GM19351 (cell line): ENCODE measurements at regions not wholly inside any gene's neighbourhood (a gene's known extent, or its start where the extent isn't known, plus 50 kb on each side); places are given as distances from the start of the nearest gene placed in this dataset.
"Not testable (repeated sequence)": the region's sequence is repeated elsewhere in the genome, so short reads cannot be mapped to it uniquely, and the experiment has no call there.

ENCODE experiments used
- ATAC-seq: cut with Tn5 transposase; IDR thresholded peaks from one replicate; pipeline ENCODE4 v1.9.1; 2021; ENCODE audit warnings: mild to moderate bottlenecking, moderate library complexity; ENCODE audit not compliant: unreplicated experiment

DNA sequence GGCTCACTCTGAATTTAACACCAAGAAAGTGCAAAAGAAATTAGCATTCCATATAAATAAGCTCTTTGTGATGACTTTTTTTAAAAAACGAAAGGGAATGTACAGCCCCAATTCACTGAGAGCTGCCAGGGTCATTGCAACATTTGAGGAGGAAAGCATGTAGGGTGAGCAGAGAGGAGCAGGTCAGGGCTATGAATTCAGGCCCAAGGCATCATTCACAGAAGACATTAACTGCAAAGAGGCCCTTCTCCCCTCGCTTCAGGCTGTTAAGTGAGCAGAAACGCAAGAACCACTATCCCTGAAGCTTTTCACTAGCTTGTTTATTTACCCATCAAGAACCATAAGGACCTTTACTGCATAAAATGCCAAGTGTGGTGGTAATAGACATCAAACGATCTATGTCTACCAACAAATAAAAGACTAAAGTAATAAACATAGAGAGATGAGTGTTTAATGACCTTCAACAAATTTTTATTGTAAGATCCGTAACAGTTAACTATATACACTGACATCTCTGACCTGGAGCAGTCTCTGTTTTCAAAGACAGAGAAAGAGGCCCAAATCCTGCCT is 333.1 kb upstream of the HNRNPA3 start:
- ATAC-seq, result no peak

DNA sequence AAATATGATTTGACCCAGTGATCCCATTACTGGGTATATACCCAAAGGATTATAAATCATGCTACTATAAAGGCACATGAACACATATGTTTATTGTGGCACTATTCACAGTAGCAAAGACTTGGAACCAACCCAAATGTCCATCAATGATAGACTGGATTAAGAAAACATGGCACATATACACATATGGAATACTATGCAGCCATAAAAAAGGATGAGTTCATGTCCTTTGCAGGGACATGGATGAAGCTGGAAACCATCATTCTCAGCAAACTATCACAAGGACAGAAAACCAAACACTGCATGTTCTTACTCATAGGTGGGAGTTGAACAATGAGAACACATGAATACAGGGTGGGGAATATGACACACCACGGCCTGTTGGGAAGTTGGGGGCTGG is 330.5 kb upstream of the HNRNPA3 start:
- ATAC-seq, result not testable (repeated sequence)

DNA sequence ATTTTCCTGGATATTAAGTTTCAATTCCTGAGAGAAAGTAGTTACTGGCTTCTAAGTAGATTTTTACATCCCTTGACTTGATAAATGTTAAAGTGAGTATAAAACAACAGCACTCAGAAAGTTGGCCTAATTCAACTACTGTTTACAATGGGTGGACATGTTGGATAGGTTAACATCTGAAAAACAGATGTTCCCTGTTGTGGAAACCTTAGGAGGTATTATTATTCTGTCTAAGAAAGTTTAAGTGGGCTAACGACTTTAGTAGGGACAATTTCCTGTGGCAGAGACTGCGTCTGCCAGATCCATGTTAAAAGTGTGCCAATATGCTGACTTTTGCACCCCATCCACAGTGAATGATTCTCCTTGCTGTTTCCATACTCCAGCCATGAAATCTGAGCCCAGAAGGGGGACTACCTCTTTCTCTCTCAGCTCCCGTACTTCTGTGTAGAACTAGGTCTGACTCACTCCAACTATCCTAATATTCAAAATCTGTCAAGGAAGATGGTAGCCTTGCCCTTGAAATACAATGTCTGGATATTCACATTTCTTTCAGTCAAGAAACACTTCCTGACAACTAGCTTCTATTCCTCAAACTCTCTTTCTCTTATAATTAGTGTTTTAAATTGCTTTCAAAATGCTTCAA is 327.5 kb upstream of the HNRNPA3 start:
- no peak for ATAC-seq

DNA sequence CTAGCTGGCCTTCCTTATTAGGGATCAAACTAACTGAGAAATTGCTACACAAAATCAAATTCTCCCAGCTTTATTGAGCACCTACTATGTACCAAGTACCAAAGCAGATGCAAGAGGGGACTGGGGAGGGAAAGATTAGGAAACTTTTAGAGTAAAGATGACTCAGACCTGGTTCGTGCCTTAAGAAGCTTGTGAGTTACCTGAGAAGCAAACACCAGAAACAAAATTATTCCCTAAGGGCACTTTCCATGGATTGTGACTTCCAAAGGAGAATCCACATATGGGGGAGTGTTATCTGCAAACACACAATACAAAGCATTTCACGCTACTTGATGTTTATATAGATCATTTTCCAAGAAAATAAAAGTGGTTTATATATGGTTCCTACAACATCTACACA is 326.9 kb upstream of the HNRNPA3 start:
- ATAC-seq, result no peak

DNA sequence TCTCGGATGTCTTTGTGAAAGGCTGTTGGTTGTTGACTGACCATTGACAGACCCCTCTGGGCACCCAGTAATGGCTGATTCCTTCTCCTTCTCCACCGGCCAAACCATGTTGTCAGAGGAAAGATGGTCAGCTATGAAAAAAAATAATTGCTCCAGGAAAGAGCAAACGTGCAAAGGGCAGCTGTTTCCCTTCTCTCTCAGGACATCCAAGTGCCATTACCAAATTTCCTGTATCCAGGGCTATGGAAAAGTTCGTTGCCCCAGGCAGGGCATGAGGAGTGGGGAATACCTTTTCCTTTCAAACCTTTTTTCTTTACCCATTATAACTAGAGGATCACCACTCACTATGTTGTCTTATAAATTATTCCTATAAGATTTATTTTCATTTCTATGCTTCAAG is 321.5 kb upstream of the HNRNPA3 start:
- ATAC-seq, result no peak

DNA sequence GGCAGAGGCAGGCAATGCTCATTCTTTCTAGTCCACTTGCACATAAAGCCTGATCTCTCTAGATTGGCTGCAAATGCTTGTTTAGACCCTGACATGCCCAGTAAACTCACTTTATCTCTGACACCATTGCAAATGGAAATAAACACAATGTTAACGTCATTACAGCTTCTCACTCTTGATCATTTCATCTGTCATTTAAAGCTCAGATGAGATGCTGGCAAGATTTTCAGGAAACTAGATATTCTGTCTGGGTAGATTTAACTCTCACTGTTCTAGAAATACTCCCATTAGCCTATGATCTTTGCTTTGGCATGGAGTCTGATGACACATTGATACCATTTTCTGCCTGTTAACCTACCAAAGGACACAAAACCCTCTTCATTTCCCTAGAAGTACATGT is 320.7 kb upstream of the HNRNPA3 start:
- ATAC-seq, result no peak

DNA sequence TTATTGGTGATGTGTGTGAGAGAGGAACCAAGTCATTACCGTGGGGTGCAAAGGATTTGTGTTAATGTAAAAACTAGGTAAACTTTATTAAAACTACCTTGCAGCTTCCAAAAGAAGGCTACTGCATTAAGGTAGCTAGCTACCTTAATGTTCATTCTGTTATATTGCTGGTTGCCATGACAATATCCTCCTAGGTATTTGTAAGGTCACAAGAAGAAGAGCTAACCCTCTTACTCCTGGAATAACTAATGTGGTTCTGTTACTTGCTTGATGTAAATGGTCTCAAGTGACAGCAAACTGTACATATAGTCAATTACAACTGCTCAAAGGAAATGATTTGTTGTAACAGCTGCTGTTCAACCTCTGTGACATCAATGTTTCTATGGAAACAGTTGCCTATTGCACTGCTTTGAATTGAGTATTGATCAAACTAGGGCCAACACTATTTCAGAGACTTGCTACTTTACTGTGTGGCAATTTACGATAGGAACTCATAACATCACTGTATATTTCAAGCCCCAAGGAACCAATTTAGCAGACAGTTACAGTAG is 319.8 kb upstream of the HNRNPA3 start:
- no peak for ATAC-seq

DNA sequence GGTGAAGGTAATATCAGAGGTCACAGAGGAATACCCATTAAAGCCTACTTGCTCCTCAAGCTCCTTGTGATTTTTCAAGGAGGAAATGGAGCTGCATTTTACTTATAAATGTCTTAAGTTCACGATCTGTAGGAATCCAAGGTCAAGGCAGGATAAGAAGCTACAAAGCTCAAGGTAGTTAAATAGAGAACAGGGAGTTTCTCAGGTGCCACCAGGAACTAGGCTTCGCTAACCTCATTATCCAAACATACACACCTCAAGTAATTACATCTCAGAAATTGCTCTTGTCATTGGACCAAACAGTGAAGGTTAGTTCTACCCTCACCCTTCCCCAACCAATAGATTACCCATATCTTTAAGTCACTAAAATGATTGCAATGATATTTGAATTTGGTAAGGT is 317.4 kb upstream of the HNRNPA3 start:
- ATAC-seq, result no peak

DNA sequence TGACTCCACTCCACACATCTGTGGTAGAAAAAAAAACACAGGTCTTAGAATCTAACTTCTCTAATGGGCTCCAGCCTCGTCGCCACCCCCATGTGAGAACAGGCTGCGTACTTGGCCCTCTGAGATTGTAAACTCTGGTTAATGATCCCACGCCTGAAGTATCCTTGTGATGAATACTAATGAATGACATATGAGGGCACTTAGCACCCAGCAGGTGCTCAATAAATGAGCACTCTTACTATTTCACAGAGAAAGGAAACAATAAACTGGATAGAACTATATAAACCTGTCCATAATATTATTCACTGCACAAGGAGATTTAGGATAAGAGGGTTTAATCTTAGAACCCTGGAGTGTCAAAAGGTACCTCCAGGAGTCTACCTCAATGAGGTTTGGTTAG is 310.1 kb upstream of the HNRNPA3 start:
- no peak for ATAC-seq

DNA sequence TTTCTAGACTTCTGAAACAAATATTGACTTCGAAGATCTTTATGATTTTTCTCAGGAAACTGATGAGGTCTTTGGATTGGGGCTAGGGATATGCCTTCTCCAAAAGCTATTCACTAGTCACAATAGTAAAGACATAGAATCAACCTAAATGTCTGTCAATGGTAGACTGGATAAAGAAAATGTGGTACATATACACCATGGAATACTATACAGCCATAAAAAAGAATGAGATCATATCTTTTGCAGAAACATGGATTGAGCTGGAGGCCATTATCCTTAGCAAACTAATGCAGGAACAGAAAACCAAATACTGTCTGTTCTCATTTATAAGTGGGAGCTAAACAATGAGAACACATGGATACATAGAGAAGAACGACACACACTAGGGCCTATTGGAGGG is 308.5 kb upstream of the HNRNPA3 start:
- ATAC-seq, result not testable (repeated sequence)

DNA sequence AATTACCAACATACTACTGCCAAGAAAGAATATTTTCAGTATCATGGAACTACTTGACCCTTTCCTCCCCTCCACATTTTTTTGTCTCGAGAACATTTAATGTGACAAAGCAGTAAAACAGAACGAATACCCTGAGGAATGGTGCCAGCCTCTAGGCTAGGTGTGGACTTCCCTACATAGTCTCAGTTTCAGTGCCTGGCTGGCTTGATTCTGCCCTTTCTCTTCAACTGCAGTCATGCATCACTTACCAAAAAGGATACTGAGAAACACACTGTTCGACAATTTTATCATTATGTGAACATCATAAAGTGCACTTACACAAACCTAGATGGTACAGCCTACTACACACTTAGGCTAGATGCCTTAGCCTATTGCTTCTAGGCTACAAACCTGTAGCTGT is 305.3 kb upstream of the HNRNPA3 start:
- ATAC-seq, result no peak

DNA sequence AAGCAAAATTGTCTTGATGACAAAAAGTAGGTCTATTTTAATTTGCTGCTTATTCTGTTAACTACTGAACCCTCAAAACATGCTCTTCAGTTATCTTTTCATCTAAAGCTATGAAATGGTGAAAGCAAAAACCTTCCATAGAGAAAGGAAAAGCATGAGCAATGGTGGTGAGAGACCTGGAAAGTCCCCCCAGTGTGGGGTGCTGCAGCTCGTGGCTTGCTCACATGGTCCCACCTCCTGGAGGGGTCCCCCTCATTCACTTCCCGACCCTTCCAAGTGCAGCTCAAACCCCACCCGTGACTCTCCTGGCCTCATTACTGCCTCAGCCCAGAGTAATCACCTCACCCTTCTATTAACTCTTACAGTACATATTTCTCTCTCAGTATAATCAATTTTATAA is 301.8 kb upstream of the HNRNPA3 start:
- no peak for ATAC-seq

DNA sequence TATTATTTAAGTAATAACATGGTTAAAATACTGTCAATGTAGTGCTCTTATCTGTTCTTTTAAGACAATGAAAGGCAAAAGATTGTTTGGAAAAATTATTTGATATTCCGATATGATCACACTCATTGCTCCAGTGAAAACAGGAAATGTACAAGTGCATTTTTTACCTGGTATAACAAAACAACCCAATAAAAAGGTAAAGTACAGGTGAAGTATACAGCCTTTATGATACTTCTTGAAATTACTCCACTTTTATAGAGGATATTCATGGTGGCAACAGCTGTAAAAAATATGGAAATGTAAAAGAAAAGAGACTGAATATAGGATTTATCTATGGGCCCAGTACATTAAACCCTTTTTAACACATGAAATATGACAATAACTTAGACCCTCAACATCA is 298.6 kb upstream of the HNRNPA3 start:
- no peak for ATAC-seq

DNA sequence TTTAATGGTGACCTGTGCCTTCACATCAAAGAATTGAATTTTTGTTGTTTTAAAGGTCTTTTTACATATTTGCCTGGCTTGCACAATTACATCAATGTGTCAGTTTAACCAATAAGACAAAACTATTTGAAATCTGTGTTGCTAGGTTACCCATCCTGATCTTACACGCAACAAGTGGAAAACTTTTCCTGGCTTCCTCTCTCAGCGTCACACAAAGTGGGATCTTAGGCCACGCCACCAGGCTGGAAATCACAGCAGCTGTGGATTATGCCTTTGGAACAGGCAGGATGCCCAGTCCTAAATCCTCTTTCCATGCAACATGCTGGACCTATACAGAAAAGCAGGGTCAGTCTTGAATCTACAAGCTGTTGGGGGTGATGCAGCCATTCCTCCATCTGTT is 298.2 kb upstream of the HNRNPA3 start:
- no peak for ATAC-seq

DNA sequence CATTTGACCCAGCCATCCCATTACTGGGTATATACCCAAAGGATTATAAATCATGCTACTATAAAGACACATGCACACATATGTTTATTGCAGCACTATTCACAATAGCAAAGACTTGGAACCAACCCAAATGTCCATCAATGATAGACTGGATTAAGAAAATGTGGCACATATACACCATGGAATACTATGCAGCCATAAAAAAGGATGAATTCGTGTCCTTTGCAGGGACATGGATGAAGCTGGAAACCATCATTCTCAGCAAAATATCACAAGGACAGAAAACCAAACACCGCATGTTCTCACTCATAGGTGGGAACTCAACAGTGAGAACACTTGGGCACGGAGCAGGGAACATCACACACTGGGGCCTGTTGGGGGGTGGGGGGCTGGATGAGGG is 290.0 kb upstream of the HNRNPA3 start:
- ATAC-seq, result not testable (repeated sequence)

DNA sequence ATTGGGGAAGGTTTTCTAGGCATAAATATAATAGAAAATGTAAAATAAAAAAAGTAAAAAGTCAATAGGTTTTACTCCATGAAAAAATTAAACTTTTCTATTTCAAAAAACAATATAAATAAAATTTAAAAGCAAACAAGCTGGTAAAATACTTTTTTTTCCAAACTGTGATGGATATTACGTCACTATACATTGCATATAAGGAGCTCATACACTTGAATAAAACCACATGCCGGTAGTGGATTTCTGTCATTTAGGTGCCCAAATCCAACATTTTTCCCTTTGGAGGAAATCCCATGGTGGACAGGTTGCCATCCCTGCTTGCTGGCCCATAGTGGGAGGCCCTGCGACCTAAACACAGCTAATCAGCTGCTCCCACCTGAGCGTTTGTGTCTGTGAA is 289.4 kb upstream of the HNRNPA3 start:
- no peak for ATAC-seq

DNA sequence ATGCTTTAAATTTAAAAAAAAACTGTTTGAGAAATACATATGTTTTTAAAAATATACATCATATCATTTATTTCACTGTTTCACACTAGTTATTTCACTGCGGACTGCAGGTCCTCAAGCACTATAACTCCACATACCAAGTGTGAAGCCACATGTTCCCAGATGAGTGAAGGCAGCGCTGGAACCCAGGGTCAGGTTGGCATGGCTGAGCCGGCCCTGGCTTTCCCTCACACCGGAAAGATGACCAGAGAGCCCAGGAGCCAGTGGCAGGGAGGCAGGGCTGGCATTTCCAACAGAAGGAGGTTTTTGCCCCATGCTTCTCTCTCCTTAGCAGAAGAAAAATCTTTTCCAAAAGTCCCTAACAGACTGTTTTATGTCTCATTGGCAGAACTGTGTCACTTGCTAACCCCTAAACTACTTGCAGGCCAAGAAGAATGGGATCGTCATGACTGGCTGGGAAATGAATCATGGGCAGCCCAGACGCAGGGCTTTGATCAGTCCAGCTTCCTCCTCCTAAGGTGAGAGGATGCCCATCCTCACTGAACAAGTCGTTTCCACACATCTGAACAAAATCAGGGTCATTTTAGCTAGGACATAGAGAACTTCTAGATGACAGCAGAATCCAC is 287.6 kb upstream of the HNRNPA3 start:
- no peak for ATAC-seq

DNA sequence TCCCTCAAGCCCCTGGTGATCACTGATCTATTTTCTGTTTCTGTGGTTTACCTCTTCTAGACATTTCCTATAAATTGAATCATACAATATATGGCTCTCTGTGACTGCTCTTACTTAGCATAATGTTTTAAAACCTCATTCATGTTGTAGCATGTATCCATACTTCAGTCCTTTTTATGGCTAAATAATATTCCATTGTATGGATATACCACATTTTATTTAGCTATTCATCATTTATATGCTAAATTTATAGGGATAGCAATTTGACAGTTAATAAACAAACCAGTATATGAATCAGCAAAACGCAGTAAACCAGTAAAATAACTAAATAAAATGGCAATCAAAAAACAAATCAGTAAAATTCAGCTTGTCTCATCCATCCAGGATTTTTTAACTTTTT is 286.1 kb upstream of the HNRNPA3 start:
- ATAC-seq, result no peak

DNA sequence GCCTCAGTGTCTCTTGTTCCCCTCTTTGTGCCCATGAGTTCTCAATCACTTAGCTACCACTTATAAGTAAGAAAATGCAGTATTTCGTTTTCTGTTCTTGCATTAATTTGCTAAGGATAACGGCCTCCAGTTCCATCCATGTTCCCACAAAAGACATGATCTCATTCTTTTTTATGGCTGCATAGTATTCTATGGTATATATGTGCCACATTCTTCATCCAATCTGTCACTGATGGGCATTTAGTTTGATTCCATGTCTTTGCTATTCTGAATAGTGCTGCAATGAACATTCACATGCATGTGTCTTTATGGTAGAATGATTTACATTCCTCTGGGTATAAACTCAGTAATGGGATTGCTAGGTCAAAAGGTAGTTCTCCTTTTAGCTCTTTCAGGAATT is 283.2 kb upstream of the HNRNPA3 start:
- not testable (repeated sequence) for ATAC-seq

DNA sequence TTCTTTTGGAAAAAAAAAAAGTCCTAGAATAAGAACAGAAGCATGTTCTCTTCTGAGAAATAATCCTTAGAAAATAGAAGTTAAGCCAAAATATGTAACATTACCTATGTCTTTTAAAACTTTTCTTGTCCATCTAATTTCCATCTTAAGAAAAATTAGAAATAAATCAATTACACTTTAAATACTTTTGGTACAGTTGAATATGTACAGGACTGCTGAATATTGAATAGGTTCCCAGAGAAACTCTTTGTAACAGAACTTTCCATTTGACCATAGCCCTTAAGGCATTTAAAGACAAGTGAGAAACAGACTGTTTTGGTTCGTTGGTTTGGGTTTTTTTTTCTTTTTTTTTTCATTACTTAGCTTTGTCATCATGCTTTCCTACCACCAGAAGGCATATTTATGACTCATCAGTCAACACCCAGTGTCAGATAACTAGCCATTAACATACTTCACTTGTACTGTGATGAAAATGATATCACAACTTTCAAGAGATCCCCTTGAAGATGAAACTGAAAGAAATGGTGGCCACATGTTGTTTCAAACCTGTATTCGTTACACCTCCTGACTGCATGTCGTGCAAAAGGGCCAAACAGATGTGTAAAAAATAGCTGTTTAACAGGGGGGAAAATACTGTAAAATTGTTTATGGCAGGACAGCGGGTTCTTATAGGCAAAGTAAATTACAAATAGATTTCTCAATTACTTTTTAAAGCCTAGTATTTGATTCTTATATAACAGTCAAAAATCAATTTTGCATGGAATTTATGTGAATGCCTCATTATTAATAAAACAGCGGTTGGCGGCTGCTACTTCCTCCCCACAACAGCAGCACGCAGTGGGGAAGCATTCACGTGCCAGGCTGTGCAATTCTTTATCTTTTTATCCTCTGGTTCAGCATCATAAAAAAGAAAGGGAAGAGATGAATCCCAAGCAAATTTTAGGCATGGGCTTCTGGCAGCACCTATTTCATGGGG is 280.7 kb upstream of the HNRNPA3 start:
- ATAC-seq, result peak; percentile 94

DNA sequence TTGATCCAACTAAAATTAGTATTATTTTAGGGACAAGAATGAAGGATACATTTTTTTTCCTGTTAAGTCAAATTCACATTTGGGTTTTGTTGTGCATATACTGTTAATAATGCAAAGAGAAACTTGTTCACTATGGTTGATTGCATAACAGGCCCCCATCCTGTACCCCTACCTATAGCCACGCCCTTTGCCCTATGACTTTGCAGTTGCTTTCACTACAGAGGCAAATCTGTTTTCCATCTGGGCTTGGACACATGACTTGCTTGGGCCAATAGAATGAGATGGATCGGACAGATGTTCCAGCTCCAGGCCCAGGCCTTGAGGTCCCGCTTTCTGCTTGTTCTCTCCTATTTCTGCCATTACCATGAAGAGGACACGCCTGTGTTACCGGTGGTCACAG is 278.5 kb upstream of the HNRNPA3 start:
- no peak for ATAC-seq
